ENCODE measurements at regions not wholly inside any gene's neighbourhood (a gene's known extent, or its start where the extent isn't known, plus 50 kb on each side); places are given as distances from the start of the nearest gene placed in this dataset.

GRCh38 chr5:99636663-99637062, 707.9 kb upstream of the CHD1 start:
- DNase-seq (no peak), ATAC-seq (no peak)
- Mint-ChIP-seq H3K27ac (no peak overlapping the region), H3K27me3 (no peaks in the 10 kb centered on the region), H3K9me3 (peaks cover 10% of the 10 kb centered on the region), H3K4me3 (no peak overlapping the region), H3K4me1 (ENCODE audit: low read depth) (no peaks in the 10 kb centered on the region), H3K36me3 (ENCODE audit: low read depth) (no peaks in the 10 kb centered on the region)
- POLR2A ChIA-PET = no interaction called here
- CTCF ChIA-PET = no interaction called here
- intact Hi-C loops (cut with micrococcal nuclease) = no loop called here
- TF ChIP-seq CTCF (IDR thresholded peaks at IDR 0.05) = no peak

DNA sequence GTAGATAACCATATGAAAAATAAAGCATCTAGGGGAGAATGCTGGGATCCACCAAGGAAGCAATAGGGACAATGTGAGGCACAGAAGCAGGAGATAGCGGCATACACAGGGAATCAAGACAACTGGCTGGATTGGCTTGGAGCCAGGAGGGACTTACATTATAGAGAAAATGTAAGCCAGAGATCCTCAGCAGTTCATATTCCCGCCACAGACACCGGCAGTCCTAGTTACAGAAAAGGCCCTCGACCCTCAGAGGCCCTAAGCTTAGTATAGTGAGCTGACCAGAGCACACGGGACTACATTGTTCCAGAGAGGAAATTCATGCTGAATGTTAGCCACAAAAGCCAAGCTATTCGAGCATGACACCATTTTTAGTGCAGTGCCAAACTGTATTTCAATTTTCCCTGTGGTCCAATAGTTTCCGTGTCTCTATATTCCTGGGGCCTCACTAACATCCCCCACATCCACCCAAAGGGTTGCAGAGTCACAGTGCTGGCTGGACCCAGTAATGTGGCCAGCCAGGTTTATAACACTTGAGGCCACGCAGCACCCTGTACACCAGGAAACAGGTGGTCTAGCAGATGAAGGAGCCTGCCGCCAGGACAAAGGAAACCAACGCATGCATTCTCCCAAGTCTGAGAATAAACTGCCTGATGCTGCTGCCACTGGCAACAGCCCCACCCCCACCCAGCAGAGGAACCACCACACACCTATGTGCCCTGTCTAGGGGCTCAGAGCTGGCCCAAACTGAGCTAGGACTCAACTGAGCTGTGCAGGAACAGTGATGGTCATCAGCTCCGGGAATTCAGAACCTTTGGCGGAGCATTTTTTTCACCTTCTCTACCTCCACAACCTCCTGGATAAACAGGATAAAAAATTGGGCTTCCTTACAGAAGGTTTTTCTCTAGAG, 693.2 kb upstream of the CHD1 start:
- no peak for TF ChIP-seq CTCF (IDR thresholded peaks at IDR 0.05)
- POLR2A ChIA-PET = interaction anchor here (0.6 kb wide), 1 partner anchor 987 kb away, joined by 3 read pairs; no protein-coding TSS in a partner anchor
- intact Hi-C loops (cut with micrococcal nuclease) = no loop called here
- H3K36me3 Mint-ChIP-seq (ENCODE audit: low read depth) = no peaks in the 10 kb centered on the region
- no peaks in the 10 kb centered on the region for H3K4me1 Mint-ChIP-seq (ENCODE audit: low read depth)
- DNase-seq = no peak
- peaks cover 6% of the 10 kb centered on the region for H3K9me3 Mint-ChIP-seq
- no peak overlapping the region for H3K4me3 Mint-ChIP-seq
- H3K27ac Mint-ChIP-seq = no peak overlapping the region
- no peak for ATAC-seq
- CTCF ChIA-PET = no interaction called here
- H3K27me3 Mint-ChIP-seq = no peaks in the 10 kb centered on the region

GRCh38 chr5:99617335-99617734, 688.5 kb upstream of the CHD1 start:
- ATAC-seq (no peak), DNase-seq (no peak)
- H3K4me1 Mint-ChIP-seq (ENCODE audit: low read depth) = no peaks in the 10 kb centered on the region
- H3K4me3 Mint-ChIP-seq = no peak overlapping the region
- POLR2A ChIA-PET = no interaction called here
- H3K27me3 Mint-ChIP-seq = no peaks in the 10 kb centered on the region
- no peak for TF ChIP-seq CTCF (IDR thresholded peaks at IDR 0.05)
- H3K27ac Mint-ChIP-seq = no peak overlapping the region
- intact Hi-C loops (cut with micrococcal nuclease) = no loop called here
- CTCF ChIA-PET = no interaction called here
- H3K9me3 Mint-ChIP-seq = no peaks in the 10 kb centered on the region
- H3K36me3 Mint-ChIP-seq (ENCODE audit: low read depth) = no peaks in the 10 kb centered on the region

DNA sequence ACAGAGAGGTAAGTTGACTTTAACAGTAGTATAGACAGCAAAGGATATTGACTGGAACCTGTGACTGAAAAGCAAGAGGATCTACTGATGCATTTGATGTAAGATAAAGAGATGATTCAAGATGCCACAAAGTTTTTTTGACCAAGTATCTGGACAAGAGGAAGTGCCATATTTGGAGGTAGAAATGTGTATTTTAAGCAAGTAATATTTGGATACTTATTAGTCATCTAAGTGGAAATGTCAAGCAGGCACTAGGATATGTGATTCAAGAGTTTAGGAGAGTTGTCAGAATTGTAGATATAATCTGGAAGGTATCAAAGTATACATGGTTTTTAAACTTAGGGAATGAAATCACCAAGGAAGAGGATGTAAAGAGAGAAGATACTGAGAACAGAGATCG, 686.1 kb upstream of the CHD1 start:
- intact Hi-C loops (cut with micrococcal nuclease) = no loop called here
- DNase-seq (no peak), ATAC-seq (no peak)
- no peaks in the 10 kb centered on the region for H3K27me3 Mint-ChIP-seq
- peaks cover 2% of the 10 kb centered on the region for H3K9me3 Mint-ChIP-seq
- no peaks in the 10 kb centered on the region for H3K36me3 Mint-ChIP-seq (ENCODE audit: low read depth)
- no peak overlapping the region for H3K4me3 Mint-ChIP-seq
- no peak for TF ChIP-seq CTCF (IDR thresholded peaks at IDR 0.05)
- CTCF ChIA-PET = no interaction called here
- no peaks in the 10 kb centered on the region for H3K4me1 Mint-ChIP-seq (ENCODE audit: low read depth)
- no peak overlapping the region for H3K27ac Mint-ChIP-seq
- POLR2A ChIA-PET = no interaction called here

- no peaks in the 10 kb centered on the region for H3K4me1 Mint-ChIP-seq (ENCODE audit: low read depth)
- POLR2A ChIA-PET = no interaction called here
- no peak overlapping the region for H3K27ac Mint-ChIP-seq
- no peak for ATAC-seq
- H3K9me3 Mint-ChIP-seq = peaks cover 4% of the 10 kb centered on the region
- DNase-seq = no peak
- H3K27me3 Mint-ChIP-seq = no peaks in the 10 kb centered on the region
- no peak for TF ChIP-seq CTCF (IDR thresholded peaks at IDR 0.05)
- CTCF ChIA-PET = no interaction called here
- no peak overlapping the region for H3K4me3 Mint-ChIP-seq
- no peaks in the 10 kb centered on the region for H3K36me3 Mint-ChIP-seq (ENCODE audit: low read depth)
- intact Hi-C loops (cut with micrococcal nuclease) = no loop called here
Observed at GRCh38 chr5:99607124-99607523, 678.3 kb upstream of the CHD1 start.

Data from activated CD8-positive, alpha-beta T cell treated with anti-CD3 and anti-CD28 coated beads for 36 hours (primary cell).